RWPE1 (cell line): ENCODE measurements at regions not wholly inside any gene's neighbourhood (a gene's known extent, or its start where the extent isn't known, plus 50 kb on each side); places are given as distances from the start of the nearest gene placed in this dataset.

Experiments used
- CTCF ChIA-PET: fragments of 350-600 bp; sonication (Branson Sonifier 250); formaldehyde crosslinking; extraction: SDS; loops from one replicate; lab custom pipeline; 2021; lab: Yijun Ruan, JAX
- POLR2A ChIA-PET: fragments of 400-600 bp; formaldehyde crosslinking; extraction: SDS; loops from one replicate; lab custom pipeline; 2020; ENCODE audit warnings: antibody characterized with exemption; ENCODE audit not compliant: low non-redundant PET; lab: Yijun Ruan, JAX
- DNase-seq: peaks from one replicate; pipeline ENCODE4 v3.0.0; 2012; ENCODE audit warnings: low spot score
- H3K27ac ChIP-seq: fragments of 450-650 bp; 2 replicates; pipeline ENCODE4 v1.5.1; 2017
- TF ChIP-seq, protein P1 (sequence below): fragments of 450-650 bp; conservative IDR thresholded peaks from 2 replicates; pipeline ENCODE4 v1.5.1; 2017; ENCODE audit warnings: low read depth, mild to moderate bottlenecking

DNA sequence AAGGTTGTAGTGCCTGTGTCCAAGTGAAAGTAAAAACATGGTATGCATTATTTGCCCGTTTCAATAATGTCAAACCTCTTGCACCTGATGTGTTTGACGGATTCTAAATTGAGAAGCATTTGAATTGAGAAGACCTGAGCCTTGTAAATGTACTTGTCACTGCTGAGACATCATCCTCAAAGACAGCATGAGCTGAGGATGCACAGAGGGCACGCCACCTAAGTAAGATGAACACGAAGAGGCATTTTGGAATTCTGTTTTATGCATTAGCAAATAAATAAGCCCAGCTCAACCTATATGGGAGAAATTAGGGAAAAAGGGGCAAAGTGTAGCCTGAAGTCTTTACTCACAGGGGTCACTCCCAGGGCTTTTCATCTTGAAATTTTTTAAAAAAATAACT is 73.8 kb upstream of the SORCS1 start:
- ChIA-PET POLR2A (no interaction called here), CTCF (interaction anchor here (0.6 kb wide), 1 partner anchor 27 kb away, joined by 3 read pairs; no protein-coding TSS in a partner anchor)

DNA sequence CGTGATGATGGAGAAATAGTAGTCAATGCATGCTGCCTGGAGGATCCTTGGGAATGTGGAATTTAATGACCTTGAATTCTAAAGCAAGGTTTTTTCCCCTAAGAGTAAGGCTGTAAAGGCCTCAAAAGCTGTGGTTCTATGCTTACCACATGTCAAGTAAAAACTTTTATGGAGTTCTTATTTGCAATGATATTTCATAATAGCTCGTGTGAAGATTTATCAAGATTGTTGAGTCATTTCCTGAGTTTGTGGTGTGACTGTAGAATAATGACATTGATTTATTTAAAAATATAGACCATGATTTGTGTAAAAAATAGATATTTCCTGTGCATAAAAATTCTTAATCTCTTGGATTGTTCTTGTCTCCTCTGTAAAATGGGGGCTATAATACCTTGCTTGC is 67.5 kb upstream of the SORCS1 start:
- DNase-seq = no peak

More for the DNA sequence above, 73.8 kb upstream of the SORCS1 start:
- DNase-seq = no peak
- H3K27ac ChIP-seq = no peak overlapping the region
- TF ChIP-seq, protein P1, sequence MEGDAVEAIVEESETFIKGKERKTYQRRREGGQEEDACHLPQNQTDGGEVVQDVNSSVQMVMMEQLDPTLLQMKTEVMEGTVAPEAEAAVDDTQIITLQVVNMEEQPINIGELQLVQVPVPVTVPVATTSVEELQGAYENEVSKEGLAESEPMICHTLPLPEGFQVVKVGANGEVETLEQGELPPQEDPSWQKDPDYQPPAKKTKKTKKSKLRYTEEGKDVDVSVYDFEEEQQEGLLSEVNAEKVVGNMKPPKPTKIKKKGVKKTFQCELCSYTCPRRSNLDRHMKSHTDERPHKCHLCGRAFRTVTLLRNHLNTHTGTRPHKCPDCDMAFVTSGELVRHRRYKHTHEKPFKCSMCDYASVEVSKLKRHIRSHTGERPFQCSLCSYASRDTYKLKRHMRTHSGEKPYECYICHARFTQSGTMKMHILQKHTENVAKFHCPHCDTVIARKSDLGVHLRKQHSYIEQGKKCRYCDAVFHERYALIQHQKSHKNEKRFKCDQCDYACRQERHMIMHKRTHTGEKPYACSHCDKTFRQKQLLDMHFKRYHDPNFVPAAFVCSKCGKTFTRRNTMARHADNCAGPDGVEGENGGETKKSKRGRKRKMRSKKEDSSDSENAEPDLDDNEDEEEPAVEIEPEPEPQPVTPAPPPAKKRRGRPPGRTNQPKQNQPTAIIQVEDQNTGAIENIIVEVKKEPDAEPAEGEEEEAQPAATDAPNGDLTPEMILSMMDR = no peak

DNA sequence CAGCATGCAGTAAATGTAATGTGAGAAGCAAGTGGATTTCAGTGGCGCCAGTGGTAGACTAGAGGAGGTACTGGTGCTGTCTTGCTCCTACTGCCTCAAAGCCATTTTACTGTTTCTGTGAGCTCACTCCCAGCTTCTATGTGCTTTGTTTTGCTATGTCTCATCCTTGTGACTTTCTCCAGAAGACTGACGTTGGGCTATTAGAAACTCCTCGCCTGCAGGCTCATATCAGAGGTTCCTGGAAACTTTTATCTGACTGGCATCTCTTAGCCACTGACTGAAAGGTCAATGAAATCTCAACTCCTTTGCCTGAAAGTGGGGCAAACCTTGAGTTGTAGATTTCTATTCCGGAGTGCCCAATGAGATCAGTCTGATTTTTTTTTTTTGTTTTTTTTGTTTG is 66.4 kb upstream of the SORCS1 start:
- TF ChIP-seq, protein P1 = no peak
- no peak overlapping the region for H3K27ac ChIP-seq
- POLR2A ChIA-PET = no interaction called here
- no peak for DNase-seq
- CTCF ChIA-PET = no interaction called here

More for the DNA sequence above, 67.5 kb upstream of the SORCS1 start:
- TF ChIP-seq, protein P1 = no peak
- ChIA-PET CTCF (no interaction called here), POLR2A (no interaction called here)
- H3K27ac ChIP-seq = no peak overlapping the region

DNA sequence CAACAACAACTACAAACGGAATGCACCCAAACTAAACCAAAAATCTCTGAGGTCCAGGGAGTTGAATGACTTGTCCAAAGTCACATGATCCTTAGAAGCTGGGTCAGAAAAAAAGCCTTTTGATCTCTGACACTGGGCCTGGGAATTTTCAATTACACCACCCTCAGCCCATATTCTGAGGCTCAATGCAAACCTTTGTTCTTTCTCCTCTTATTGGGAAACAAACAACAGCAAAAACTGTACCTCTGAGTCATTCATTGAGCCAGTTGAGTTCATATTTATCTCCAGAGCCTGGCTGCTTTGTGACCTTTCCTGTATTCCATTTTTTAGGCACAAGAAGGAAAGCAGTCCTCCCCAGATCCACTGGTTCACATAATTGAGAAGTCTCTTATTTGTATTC is 51.2 kb upstream of the SORCS1 start:
- H3K27ac ChIP-seq = no peak overlapping the region
- TF ChIP-seq, protein P1 = no peak
- DNase-seq = no peak
- CTCF ChIA-PET = no interaction called here
- POLR2A ChIA-PET = no interaction called here
